Central memory CD8-positive, alpha-beta T cell (primary cell): ENCODE measurements at regions not wholly inside any gene's neighbourhood (a gene's known extent, or its start where the extent isn't known, plus 50 kb on each side); places are given as distances from the start of the nearest gene placed in this dataset.
"Not testable (repeated sequence)": the region's sequence is repeated elsewhere in the genome, so short reads cannot be mapped to it uniquely, and the experiment has no call there.

Source experiments
- ATAC-seq: fragments of 150-1000 bp; cut with Tn5 transposase; replicated peaks from 2 replicates; pipeline ENCODE4 v1.10.0; 2022; ENCODE audit warnings: mild to moderate bottlenecking, moderate FRiP score, moderate number of reproducible peaks; ENCODE audit not compliant: poor library complexity, severe bottlenecking; ENCODE audit errors: extremely low read depth
- DNase-seq, 2 donors: peaks; one replicate each; pipeline ENCODE4 v3.0.0; 2021; ENCODE audit warnings: low spot score in 2 of 2
- H3K27ac Mint-ChIP-seq: one replicate; pipeline ENCODE4 v1.8.0; 2022; ENCODE audit warnings: low read depth, mild to moderate bottlenecking, moderate library complexity, mixed read lengths
- H3K27me3 Mint-ChIP-seq: one replicate; pipeline ENCODE4 v1.8.0; 2022; ENCODE audit warnings: mixed read lengths
- H3K36me3 Mint-ChIP-seq: one replicate; pipeline ENCODE4 v1.8.0; 2022; ENCODE audit warnings: mild to moderate bottlenecking, moderate library complexity, mixed read lengths; ENCODE audit not compliant: insufficient read depth
- H3K4me1 Mint-ChIP-seq: one replicate; pipeline ENCODE4 v1.8.0; 2022; ENCODE audit warnings: mixed read lengths
- H3K4me3 Mint-ChIP-seq: one replicate; pipeline ENCODE4 v1.8.0; 2022; ENCODE audit warnings: mild to moderate bottlenecking, moderate library complexity, mixed read lengths
- H3K9me3 Mint-ChIP-seq: one replicate; pipeline ENCODE4 v1.8.0; 2022; ENCODE audit warnings: mixed read lengths

GRCh38 chr6:135616655-135617054, 119.1 kb upstream of the AHI1 start:
- H3K4me1 Mint-ChIP-seq: no peaks in the 10 kb centered on the region
- H3K36me3 Mint-ChIP-seq: no peaks in the 10 kb centered on the region
- no peak for ATAC-seq
- H3K9me3 Mint-ChIP-seq: no peaks in the 10 kb centered on the region
- no peak overlapping the region for H3K4me3 Mint-ChIP-seq
- no peak overlapping the region for H3K27ac Mint-ChIP-seq
- H3K27me3 Mint-ChIP-seq: peaks cover 25% of the 10 kb centered on the region
- no peak for DNase-seq

- H3K36me3 Mint-ChIP-seq: no peaks in the 10 kb centered on the region
- ATAC-seq (no peak), DNase-seq (no peak)
- no peaks in the 10 kb centered on the region for H3K4me1 Mint-ChIP-seq
- peaks cover 25% of the 10 kb centered on the region for H3K27me3 Mint-ChIP-seq
- H3K27ac Mint-ChIP-seq: no peak overlapping the region
- H3K4me3 Mint-ChIP-seq: no peak overlapping the region
- no peaks in the 10 kb centered on the region for H3K9me3 Mint-ChIP-seq
These were observed 119.7 kb upstream of the AHI1 start for GRCh38 chr6:135617222-135617621.

- peaks cover 19% of the 10 kb centered on the region for H3K4me1 Mint-ChIP-seq
- ATAC-seq (no peak), DNase-seq (no peak)
- H3K36me3 Mint-ChIP-seq: no peaks in the 10 kb centered on the region
- H3K27me3 Mint-ChIP-seq: peaks cover 6% of the 10 kb centered on the region
- no peaks in the 10 kb centered on the region for H3K9me3 Mint-ChIP-seq
- H3K27ac Mint-ChIP-seq: no peak overlapping the region
- H3K4me3 Mint-ChIP-seq: no peak overlapping the region
These were observed 124.5 kb upstream of the AHI1 start for GRCh38 chr6:135622081-135622480.

GRCh38 chr6:135623979-135624378, 126.4 kb upstream of the AHI1 start:
- Mint-ChIP-seq H3K27ac (peak overlapping the region; percentile 84), H3K4me3 (no peak overlapping the region), H3K27me3 (no peaks in the 10 kb centered on the region), H3K4me1 (peaks cover 19% of the 10 kb centered on the region), H3K9me3 (no peaks in the 10 kb centered on the region), H3K36me3 (no peaks in the 10 kb centered on the region)
- no peak for DNase-seq
- no peak for ATAC-seq

- Mint-ChIP-seq H3K4me1 (peaks cover 19% of the 10 kb centered on the region), H3K27me3 (no peaks in the 10 kb centered on the region), H3K36me3 (no peaks in the 10 kb centered on the region), H3K27ac (peak overlapping the region; percentile 84), H3K4me3 (no peak overlapping the region), H3K9me3 (no peaks in the 10 kb centered on the region)
- DNase-seq (no peak), ATAC-seq (peak; percentile 71)
These were observed 127.1 kb upstream of the AHI1 start for GRCh38 chr6:135624402-135625295.

- H3K27ac Mint-ChIP-seq, DNase-seq, H3K4me3 Mint-ChIP-seq, ATAC-seq, H3K36me3 Mint-ChIP-seq, H3K27me3 Mint-ChIP-seq, H3K9me3 Mint-ChIP-seq: not testable (repeated sequence)
- peaks cover 19% of the 10 kb centered on the region for H3K4me1 Mint-ChIP-seq
These were observed 128.5 kb upstream of the AHI1 start for GRCh38 chr6:135626001-135626400.

GRCh38 chr6:135627092-135627715, 129.7 kb upstream of the AHI1 start:
- Mint-ChIP-seq H3K36me3 (no peaks in the 10 kb centered on the region), H3K4me1 (peaks cover 19% of the 10 kb centered on the region)
- ATAC-seq: no peak

GRCh38 chr6:135630789-135631376, 133.3 kb upstream of the AHI1 start:
- ATAC-seq (no peak), DNase-seq (no peak)
- Mint-ChIP-seq H3K27ac (no peak overlapping the region), H3K4me3 (no peak overlapping the region), H3K27me3 (peaks cover 10% of the 10 kb centered on the region), H3K36me3 (no peaks in the 10 kb centered on the region), H3K9me3 (no peaks in the 10 kb centered on the region), H3K4me1 (no peaks in the 10 kb centered on the region)

More at GRCh38 chr6:135627092-135627715, 129.7 kb upstream of the AHI1 start:
- no peak overlapping the region for H3K27ac Mint-ChIP-seq
- H3K9me3 Mint-ChIP-seq: no peaks in the 10 kb centered on the region
- DNase-seq: no peak
- H3K27me3 Mint-ChIP-seq: peaks cover 10% of the 10 kb centered on the region
- H3K4me3 Mint-ChIP-seq: no peak overlapping the region

GRCh38 chr6:135631821-135632220, 134.3 kb upstream of the AHI1 start:
- no peaks in the 10 kb centered on the region for H3K36me3 Mint-ChIP-seq
- H3K4me3 Mint-ChIP-seq: no peak overlapping the region
- H3K4me1 Mint-ChIP-seq: no peaks in the 10 kb centered on the region
- H3K27me3 Mint-ChIP-seq: peaks cover 10% of the 10 kb centered on the region
- DNase-seq (no peak), ATAC-seq (no peak)
- H3K27ac Mint-ChIP-seq: no peak overlapping the region
- no peaks in the 10 kb centered on the region for H3K9me3 Mint-ChIP-seq

- Mint-ChIP-seq H3K36me3 (no peaks in the 10 kb centered on the region), H3K9me3 (no peaks in the 10 kb centered on the region), H3K4me1 (no peaks in the 10 kb centered on the region), H3K4me3 (no peak overlapping the region), H3K27ac (no peak overlapping the region), H3K27me3 (peaks cover 10% of the 10 kb centered on the region)
- ATAC-seq: no peak
- no peak for DNase-seq
These were observed 136.0 kb upstream of the AHI1 start for GRCh38 chr6:135633573-135633972.

- no peaks in the 10 kb centered on the region for H3K9me3 Mint-ChIP-seq
- no peaks in the 10 kb centered on the region for H3K4me1 Mint-ChIP-seq
- no peak overlapping the region for H3K27ac Mint-ChIP-seq
- H3K36me3 Mint-ChIP-seq: no peaks in the 10 kb centered on the region
- no peak overlapping the region for H3K4me3 Mint-ChIP-seq
- DNase-seq: no peak
- peaks cover 9% of the 10 kb centered on the region for H3K27me3 Mint-ChIP-seq
- no peak for ATAC-seq
These were observed 140.2 kb upstream of the AHI1 start for GRCh38 chr6:135637701-135638100.

- ATAC-seq (no peak), DNase-seq (no peak)
- Mint-ChIP-seq H3K4me1 (no peaks in the 10 kb centered on the region), H3K27me3 (peaks cover 9% of the 10 kb centered on the region), H3K36me3 (no peaks in the 10 kb centered on the region), H3K9me3 (no peaks in the 10 kb centered on the region), H3K4me3 (no peak overlapping the region), H3K27ac (no peak overlapping the region)
These were observed 140.6 kb upstream of the AHI1 start for GRCh38 chr6:135638108-135638507.

GRCh38 chr6:135640048-135640447, 142.5 kb upstream of the AHI1 start:
- no peaks in the 10 kb centered on the region for H3K4me1 Mint-ChIP-seq
- no peak overlapping the region for H3K27ac Mint-ChIP-seq
- DNase-seq: no peak
- H3K9me3 Mint-ChIP-seq: no peaks in the 10 kb centered on the region
- H3K4me3 Mint-ChIP-seq: no peak overlapping the region
- H3K27me3 Mint-ChIP-seq: peaks cover 9% of the 10 kb centered on the region
- ATAC-seq: no peak
- H3K36me3 Mint-ChIP-seq: no peaks in the 10 kb centered on the region
